ENCODE measurements at regions not wholly inside any gene's neighbourhood (a gene's known extent, or its start where the extent isn't known, plus 50 kb on each side); places are given as distances from the start of the nearest gene placed in this dataset.

DNA sequence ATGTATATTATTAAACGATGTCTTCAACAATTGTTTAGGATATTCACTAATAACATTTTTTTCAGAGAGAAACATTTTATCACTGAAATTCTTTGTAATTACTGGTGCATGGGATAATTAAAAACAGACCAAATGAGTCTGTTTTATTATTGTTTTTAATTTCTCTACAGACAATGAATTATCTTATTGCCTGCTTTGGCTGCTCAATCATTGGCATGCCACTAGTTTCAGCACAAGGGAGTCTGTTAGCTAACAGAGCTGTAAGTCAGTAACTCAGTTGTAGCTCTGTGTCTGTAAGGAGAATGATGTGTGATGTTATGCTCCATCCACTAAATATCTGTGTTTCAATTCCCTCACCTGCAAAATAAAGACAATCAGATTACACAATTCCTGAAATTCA is 443.9 kb downstream of the PRR16 start:
- TF ChIP-seq, protein P1, sequence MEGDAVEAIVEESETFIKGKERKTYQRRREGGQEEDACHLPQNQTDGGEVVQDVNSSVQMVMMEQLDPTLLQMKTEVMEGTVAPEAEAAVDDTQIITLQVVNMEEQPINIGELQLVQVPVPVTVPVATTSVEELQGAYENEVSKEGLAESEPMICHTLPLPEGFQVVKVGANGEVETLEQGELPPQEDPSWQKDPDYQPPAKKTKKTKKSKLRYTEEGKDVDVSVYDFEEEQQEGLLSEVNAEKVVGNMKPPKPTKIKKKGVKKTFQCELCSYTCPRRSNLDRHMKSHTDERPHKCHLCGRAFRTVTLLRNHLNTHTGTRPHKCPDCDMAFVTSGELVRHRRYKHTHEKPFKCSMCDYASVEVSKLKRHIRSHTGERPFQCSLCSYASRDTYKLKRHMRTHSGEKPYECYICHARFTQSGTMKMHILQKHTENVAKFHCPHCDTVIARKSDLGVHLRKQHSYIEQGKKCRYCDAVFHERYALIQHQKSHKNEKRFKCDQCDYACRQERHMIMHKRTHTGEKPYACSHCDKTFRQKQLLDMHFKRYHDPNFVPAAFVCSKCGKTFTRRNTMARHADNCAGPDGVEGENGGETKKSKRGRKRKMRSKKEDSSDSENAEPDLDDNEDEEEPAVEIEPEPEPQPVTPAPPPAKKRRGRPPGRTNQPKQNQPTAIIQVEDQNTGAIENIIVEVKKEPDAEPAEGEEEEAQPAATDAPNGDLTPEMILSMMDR (IDR thresholded peaks at IDR 0.05) = no peak
- no peak for TF ChIP-seq POLR2A (IDR thresholded peaks at IDR 0.05)

All from sigmoid colon (tissue), 3 donors.